GM19455 (cell line): ENCODE measurements at regions not wholly inside any gene's neighbourhood (a gene's known extent, or its start where the extent isn't known, plus 50 kb on each side); places are given as distances from the start of the nearest gene placed in this dataset.

Experiments used
- ATAC-seq: cut with Tn5 transposase; IDR thresholded peaks from one replicate; pipeline ENCODE4 v1.9.1; 2021; ENCODE audit not compliant: unreplicated experiment

DNA sequence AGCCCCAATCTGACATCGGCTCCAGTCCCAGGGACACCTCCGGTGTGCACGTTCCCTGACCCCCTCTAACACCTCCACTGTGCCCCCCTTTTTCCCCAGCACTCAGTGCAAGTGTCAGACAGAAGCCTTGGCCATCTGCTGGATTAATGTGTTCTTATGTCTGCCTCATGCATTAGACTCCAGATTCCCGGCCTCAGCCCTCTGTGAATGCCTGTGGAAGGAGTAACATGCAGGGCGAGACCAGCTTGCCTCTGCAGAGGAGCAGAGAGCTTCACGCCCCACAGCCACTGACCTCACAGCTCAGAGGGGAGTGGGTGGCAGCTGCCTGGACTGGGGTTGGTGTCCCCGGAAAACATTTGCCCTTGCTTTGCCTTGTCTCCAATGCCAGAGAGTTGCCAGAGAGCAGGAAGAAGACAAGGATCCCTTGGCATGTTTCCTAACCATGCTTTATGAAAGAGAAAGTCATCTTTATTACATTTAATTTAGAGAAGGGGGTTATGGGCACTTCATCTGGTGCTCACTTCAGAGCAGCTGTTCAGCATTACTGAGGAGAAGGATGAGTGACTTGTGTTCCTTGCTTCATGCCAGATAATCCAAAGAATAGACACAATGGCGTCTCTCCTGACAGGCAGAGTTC is 91.6 kb upstream of the CXCL12 start:
- ATAC-seq = no peak

DNA sequence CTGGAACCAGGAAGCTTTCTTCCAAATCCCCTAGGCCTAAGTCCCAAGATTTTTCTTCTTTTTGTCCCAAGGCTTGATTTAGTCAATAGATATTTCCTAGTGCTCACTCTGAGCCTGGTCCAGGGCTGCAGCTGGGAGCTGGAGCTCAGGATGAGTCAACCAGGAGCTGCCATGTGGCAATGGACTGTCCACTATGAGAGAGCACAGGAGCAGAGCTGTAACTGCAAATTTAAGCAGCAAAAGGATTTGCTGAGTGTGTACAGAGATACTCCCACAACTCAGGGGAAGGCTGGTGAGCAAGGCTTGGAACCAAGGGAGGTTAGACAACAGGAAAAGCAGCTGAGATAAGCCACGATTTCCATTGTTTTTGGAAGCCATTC is 92.1 kb upstream of the CXCL12 start:
- ATAC-seq = no peak

DNA sequence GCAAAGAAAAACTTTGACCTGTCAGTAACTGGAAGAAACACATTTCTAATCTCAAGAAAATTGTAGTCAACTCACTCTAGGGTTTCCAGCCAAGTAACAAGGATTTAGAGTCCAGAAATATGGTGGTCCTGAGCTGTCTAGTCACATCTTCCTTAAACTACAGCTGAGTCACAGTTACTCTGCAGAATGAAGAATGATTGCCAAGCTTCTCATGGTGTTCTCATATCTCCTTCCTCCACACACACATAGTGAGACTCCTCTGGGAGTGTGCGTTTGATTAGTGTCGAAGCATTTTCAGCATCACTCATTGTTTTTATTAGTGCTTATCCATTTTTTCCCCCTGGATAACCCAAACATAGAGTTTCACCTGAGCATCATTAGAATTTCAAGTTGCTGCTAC is 93.1 kb upstream of the CXCL12 start:
- ATAC-seq = no peak

DNA sequence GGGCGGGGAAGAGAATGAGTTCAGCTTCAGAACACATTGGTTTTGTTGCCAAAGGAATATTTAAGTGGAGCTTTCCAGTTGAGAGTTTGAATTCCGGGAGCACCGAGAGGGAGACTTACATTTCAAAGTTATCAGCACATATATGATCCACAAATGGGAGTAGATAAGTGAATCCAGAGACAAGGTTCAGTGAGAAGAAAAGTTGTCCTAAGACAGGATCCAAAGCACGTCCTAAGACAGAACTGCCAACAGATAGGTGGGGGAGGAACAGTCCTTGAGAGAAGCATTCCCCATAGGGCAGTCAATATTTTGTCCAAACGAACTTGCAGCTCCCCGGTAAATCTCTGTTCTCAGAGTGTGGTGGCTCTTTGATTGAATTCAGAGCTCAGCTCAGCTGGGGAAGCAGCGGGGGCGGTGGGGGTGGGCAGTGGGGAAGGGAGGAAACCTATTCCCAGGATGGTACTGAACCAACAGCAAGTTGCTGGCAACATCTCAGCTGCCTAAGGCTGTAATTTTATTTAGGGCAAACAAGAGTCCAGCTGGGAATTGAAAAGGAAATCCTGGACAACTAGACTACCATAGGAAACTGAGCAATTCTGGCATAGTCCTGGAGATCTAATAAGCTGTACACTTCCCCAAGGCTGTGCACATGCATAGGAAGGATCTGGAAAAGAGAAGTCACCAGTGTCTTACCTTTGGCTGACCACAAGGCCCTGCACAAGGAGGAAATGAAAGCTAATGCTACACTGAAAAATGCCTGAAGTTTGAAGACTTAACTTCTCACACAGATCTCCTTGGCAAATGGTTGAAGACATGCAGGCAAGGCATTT is 94.2 kb upstream of the CXCL12 start:
- ATAC-seq = no peak

DNA sequence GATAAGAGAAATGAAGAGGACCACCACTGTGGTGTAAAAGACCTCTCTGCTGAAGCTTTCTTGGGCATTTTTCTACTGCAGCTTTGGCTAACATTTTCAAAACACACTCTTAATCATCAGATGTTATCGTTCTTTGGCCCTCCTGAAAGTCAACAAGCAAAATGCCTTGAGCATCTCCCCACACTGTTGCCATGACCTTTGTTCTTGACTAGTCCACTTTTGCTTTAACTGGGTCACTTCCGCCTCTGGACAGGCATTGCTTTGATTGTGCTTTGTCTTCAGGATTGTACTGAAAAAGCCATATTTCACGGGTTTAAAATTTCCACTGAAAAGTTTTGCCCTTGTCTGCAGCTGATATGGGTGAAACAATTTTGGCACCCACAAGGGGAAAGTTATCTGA is 107.8 kb upstream of the CXCL12 start:
- no peak for ATAC-seq

DNA sequence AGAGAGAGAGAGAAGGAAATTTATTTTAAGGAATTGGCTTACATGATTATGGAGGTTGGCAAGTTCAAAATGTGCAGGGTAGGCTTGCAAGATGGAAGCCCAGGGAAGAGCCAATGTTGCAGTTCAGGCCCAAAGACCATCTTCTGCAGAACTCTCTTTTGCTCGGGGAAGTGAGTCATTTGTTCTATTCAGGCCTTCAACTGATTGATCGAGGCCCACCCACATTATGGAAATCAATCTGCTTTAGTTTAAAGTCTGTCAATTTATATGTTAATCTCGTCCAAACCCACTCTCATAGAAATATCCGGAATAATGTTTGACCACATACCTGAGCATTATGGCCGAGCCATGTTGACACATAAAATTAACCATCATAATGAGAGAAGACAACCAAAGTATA is 113.3 kb upstream of the CXCL12 start:
- no peak for ATAC-seq

DNA sequence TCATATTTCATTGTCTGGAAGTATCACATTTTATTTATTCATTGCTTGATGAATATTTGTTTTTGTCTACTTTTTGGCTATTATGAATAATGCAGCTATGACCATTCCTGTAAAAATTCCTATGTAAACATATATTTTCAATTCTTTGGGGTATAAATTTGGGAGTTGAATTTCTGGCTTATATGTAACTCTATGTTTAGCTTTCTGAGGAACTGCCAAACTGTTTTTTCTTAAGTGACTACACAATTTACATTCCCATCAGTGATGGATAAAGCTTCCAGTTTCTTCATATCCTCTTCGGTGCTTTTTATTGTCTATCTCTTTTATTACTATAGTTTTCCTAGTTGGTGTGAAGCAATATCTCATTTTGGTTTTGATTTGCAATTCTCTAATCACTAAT is 115.6 kb upstream of the CXCL12 start:
- ATAC-seq = no peak

DNA sequence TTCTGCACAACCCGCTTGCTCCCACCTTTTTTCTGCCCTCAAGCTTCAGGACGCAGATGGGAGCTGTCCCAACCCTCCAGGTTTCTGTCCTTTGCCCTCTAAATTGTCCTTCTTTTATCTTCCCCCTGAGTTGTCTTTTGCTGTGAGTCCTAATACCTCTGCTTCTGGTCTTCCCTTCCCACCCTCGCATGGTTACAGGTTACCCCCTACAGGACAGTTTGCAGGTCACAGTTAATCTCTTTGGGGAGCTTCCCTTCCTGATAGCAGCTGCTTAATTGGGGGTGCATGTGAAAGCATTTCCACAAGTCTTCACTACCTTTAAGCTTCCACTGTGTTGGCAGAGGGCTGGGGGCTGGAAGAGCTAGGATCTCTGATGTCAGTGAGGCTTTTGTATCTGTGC is 121.5 kb upstream of the CXCL12 start:
- no peak for ATAC-seq

DNA sequence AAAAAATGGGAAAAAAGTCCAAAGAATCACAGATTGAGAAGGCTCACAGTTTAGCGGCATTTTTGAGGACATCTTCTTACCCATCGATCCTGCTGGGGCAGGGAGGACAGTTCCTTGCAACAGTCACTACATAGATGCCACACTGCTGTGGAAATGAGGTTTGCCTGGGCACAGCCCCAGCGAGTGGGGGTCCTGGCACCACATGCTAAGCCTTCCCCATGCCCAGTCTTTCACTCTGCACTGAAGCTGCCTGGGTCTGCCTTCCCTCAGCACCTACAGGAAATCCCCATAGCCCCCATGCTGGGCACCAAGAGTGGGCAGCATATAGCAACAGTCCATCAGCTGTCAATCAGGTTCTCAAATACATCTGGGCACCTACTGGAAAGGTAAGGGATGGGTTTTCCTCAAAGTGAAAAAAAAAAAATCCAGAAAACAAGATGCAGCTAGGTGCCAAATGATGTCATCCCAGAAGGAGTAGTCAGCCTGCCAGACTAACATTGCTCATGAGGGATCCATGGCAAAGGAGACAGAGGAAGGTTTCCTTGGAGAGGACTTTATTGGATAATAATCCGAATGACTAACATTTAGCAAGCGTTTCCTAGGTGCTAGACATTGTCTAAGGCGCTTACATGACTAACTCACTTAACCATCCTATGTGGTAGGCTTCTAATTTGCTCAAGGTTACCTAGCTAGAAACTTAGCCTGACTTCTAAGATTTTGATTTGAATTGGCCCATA is 125.7 kb upstream of the CXCL12 start:
- no peak for ATAC-seq

DNA sequence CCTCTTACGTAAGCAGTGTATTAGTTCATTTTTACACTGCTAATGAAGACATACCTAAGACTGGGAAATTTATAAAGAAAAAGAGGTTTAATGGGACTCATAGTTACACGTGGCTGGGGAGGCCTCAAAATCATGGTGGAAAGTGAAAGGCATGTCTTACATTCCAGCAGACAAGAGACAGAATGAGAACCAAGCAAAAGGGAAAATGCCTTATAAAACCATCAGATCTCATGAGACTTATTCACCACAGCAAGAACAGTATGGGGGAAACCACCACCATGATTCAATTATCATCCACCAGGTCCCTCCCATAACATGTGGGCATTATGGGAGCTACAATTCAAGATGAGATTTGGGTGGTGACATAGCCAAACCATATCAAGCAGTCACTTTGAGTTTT is 126.3 kb upstream of the CXCL12 start:
- no peak for ATAC-seq

DNA sequence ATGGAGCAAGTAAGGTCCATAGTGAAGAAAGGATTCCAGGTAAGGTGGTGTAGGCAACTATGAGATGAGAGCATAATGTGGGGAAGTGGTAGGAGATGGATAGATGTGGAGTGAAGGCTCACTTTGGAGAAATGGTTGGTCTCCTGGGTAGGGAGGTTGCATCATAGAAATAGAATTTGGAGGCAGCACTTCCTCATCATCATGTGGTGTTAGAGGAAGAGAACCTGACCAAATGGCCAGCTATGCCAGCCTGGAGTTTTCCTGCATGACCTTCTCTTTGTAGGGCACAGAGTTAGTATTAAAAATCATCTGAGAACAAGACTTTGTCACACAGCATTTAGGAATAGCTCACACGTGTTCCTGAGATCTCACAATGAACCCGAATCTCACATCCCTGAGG is 126.7 kb upstream of the CXCL12 start:
- ATAC-seq = no peak

DNA sequence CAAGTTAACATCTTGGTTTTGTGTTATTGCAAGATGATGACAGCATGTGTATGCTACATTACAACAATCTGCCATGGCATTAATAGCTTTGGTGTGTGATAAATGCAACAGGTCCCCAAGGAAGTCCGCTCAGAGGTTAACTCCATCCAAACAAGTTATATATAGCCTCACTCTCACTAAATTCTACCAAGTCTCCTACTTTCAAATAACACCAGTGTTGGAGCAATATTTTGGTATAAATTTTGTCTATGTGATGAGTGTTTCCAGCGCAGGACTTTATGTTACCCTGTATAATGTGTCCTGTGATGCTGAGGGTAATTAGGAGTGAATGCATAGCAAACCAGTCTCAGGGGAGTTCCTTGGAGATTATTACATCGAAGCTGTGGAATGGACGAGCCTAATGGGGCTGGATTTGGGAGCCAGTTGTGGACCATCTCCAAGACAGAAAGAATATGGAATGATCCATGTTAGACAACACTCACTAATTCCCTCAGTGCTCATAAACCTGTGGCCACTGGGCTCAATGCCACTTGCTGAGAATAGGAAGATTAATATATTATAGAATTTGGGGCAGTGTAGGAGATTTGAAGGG is 127.6 kb upstream of the CXCL12 start:
- no peak for ATAC-seq

DNA sequence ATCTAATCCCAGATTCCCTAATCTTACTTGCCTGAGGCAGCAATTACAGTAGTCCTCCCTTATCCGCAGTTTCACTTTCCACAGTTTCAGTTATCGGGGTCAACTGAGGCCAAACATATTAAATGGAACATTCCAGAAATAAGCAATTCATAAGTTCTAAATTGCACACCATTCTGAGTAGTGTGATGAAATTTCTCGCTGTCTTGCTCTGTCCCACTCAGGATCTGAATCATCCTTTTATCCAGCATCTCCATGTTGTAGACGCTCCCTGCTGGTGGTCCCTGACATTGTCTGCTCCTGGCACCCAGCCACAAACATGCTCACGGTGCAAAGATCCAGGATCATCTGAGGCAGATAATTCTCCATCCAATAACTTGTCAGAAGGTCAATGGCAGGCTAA is 128.7 kb upstream of the CXCL12 start:
- no peak for ATAC-seq

DNA sequence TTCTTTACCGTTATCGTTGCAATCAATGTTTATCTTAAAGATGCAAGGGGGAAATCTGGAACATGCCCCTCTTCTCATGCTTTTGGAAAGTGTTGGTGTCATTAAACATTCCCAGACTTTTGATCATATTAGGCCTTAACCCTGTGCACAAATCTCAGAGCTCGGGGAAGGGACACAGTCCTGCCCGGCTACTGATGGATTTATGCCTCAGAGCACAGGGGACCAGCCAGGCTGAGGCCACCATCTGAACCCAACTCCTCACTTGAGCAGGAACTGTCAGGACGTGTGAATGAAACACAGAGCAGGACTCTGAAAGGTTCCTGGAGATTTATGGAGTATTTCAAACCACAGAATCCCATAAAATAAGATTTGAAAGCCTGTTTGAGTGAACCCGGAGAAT is 132.0 kb upstream of the CXCL12 start:
- no peak for ATAC-seq

DNA sequence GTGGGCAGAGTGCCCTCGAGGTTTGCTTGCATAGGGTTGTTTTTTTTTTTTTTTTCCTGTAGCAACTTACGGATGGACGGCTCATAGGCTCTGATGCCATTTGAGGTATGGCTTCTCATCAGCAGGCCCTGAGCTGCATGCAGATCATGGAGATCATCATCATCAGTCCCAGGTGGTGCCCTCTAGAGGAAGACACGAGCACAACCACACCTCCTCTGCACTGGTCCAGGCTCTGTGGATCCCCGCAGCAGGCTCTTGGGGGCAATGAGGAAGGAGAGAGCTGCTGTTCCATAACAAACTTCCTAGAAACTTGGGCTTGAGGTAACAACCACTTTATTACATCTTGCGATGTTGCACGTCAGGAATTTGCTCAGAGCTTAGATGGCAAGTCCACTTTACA is 132.7 kb upstream of the CXCL12 start:
- ATAC-seq = no peak

DNA sequence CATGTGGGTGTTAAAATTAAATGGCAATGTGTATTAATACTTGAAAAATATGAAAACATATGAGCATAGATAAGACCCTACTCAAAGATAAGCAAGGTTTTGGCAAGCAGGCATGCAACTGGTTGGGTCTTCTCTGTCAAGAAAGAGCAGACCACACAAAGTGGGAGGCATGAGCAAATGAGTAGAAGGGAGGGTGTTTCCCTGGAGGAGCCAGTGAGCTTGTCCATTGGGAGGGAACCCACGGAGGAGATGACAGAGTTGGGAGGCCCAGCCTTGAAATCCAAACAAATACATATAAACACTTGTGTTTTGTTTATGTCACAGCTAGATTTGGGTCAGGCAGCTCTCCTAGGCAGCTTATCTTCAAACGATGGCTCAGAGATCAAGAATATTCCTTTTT is 134.5 kb upstream of the CXCL12 start:
- ATAC-seq = no peak

DNA sequence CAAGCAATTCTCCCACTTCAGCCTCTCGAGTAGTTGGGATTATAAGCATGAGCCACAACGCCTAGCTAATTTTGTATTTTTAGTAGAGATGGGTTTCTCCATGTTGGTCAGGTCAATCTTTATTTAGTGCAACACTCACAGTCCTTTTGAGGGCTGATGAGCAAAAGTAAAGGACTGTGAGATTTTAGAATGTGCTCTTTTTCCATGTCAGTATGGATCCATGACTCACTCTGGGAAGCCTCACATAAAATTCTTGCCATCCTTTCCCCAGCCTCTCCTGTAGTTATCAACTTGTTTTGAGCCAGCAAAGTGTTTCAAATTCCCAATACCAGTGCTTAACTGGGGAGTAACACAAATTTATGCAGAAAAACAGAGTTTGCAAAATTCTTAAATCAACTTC is 135.8 kb upstream of the CXCL12 start:
- ATAC-seq = no peak

DNA sequence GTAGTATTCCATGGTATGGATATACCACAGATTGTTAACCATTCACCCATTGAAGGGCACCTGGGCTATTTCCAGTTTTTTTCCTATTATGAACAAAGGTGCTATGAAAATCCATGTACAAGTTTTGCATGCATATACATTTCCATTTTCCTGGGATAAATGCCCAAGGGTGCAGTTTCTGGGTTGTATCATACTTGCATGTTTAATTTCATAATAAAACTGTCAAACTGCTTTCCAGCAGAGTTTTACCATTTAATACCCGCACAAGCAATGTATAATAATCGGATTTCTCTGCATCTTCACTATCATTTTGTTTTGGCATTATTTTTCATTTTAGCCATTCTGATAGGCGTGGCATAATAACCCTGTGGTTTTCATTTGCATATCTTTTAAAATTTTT is 154.3 kb upstream of the CXCL12 start:
- no peak for ATAC-seq

DNA sequence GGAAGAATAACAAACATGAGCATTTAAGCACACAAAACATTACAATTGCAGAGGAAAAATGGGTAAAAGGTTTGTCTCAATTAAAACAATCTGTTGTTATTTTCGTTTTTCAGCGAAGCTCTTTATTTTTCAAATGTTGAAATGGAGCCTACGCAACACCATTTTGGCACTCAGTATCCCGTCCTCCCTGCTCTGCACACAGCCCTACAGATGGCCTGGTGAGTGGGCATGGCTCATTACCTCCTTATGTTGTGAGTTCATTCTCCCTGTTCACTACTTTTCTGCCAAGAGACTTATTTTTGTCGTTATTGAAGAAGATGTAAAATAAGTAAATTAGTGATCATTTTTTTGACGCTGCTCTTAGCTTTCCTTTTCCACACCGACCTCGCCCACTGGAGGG is 167.8 kb upstream of the CXCL12 start:
- no peak for ATAC-seq

DNA sequence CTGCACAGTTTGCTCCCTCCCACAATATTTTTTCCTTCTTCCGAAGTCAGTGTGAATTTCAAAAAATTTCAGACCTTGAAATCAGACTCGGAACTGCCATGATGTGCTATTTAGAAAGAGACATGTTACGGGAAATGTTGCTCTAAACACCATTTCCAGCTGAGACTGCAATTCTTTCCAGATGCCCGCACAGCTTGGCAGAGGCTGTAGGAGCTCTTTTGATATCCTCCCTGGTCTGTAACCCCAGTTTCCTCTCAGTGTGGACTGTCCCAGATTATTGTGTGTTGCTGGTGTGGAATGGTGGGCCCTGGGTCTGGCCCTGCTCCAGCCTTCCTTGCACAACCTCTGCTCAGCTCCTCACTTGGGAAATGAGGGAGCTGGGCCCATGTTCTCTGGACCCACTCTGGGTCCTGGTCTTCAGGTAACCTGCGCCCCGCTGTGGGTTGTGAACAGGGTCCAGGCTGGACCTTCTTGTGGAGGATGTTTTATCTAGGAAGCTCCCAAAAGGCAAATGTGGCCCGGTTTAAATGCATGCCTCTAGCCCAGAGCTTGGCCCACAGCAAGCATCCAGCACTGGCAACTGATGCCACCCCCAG is 172.8 kb upstream of the CXCL12 start:
- ATAC-seq = no peak

DNA sequence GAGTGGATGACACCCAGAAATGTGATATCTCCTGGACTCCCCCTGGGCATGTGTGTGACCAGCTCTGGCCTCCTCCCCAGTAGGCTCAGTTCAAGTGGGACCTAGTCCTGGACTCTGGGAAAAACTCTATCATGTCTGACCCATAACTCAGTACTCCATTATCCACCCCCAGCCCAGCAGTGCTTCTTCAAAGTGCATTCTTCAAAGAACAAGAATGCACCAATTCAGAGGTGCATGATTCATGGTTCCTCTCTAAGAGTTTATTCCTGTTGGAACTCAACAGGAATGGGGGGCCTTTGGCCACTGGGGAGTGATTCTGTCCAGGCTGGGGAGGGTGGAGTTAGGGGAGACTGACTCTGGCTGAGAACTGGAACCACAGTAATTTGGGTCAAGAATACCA is 173.6 kb upstream of the CXCL12 start:
- no peak for ATAC-seq
